ENCODE measurements at regions not wholly inside any gene's neighbourhood (a gene's known extent, or its start where the extent isn't known, plus 50 kb on each side); places are given as distances from the start of the nearest gene placed in this dataset.

DNA sequence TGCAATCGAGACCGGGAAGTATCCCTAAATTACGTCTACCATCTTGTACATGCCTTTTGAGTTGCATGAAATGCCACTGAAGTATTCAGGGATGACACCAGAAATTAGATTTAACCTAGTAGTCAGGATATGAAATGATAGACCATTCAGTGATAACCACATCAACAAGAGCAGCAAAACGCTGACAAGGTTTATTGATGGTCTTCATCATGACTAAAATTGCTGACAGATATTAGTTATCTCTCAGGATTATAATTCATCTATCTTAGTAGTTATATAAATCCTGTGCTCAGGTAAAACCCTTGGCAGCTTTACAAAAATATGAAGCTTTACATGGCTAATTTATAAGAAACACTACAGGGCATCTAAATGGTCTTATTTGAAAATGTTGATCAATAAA, 1104.7 kb downstream of the EFNA5 start:
- no peak for DNase-seq
- Histone ChIP-seq H3K9me3 (peaks cover 0 to 3% (median 0%) of the 10 kb centered on the region in 3 donors), H3K27ac (no peak overlapping the region), H3K4me1 (no peaks in the 10 kb centered on the region), H3K4me3 (no peak overlapping the region), H3K27me3 (no peaks in the 10 kb centered on the region), H3K36me3 (no peaks in the 10 kb centered on the region)
- TF ChIP-seq CTCF (IDR thresholded peaks at IDR 0.05): no peak
- intact Hi-C loops (cut with DNase I; ENCODE audit: low total_unique reads): no loop called here

DNA sequence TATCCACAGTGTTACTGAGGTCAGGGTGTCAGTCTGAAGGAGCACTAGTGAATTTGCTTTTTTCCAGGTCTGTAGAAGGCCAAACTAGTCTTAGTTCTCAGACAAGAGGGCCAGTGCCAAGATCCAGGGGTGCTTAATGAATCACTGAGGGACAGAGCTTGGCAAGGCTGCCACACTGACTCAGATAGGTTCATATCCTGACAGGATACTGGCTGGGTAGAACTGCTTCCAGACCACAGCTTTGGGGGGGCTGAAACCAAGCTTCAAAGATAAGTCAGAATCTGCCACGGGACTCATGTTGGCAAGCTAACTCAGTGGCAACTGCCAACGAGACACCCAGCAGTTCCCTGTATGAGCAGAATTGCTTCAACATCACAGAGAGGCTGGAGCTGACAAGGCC, 1125.4 kb downstream of the EFNA5 start:
- intact Hi-C loops (cut with DNase I; ENCODE audit: low total_unique reads): no loop called here
- no peak for TF ChIP-seq CTCF (IDR thresholded peaks at IDR 0.05)
- Histone ChIP-seq H3K9me3 (peaks cover 0 to 20% (median 14%) of the 10 kb centered on the region in 3 donors), H3K36me3 (no peaks in the 10 kb centered on the region), H3K27ac (no peak overlapping the region), H3K4me3 (no peak overlapping the region), H3K27me3 (no peaks in the 10 kb centered on the region), H3K4me1 (no peaks in the 10 kb centered on the region)
- no peak for DNase-seq

DNA sequence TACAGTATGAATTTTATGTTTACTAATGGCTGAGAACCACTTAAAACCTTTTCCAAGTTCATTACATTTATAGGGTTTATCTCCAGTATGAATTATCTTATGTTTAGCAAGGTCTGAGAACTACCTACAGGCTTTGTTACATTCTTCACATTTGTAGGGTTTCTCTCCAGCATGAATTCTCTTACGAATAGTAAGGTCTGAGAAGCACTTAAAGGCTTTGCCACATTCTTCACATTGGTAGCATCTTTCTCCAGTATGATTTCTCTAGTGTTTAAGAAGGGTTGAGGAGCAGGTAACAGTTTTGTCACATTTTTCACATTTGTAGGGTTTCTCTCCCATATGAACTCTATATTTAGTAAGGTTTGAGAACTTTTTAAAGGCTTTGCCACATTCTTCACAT, 1127.4 kb downstream of the EFNA5 start:
- no peak overlapping the region for H3K4me3 ChIP-seq
- peaks cover 0 to 20% (median 14%) of the 10 kb centered on the region in 3 donors for H3K9me3 ChIP-seq
- intact Hi-C loops (cut with DNase I; ENCODE audit: low total_unique reads): no loop called here
- no peak for TF ChIP-seq CTCF (IDR thresholded peaks at IDR 0.05)
- no peak for DNase-seq
- H3K36me3 ChIP-seq: no peaks in the 10 kb centered on the region
- no peaks in the 10 kb centered on the region for H3K4me1 ChIP-seq
- H3K27ac ChIP-seq: no peak overlapping the region
- no peaks in the 10 kb centered on the region for H3K27me3 ChIP-seq

DNA sequence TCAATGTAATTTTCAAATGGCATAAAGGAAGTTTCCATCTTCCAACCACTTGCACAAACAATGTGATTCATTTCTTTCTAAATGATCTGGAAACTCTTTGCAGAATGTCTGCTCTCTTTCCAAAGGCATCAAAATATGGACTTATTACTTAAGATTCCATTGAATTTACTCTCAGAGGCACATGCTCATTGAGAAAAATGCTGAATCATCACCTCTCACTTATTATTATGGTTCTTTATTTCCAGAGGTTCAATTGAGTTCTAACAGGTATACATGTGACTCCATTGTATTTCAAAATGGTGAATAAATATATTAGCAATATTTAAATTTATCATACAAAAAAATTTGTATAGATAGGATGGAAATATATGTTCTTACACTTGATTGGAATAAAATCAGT, 1140.6 kb downstream of the EFNA5 start:
- DNase-seq: no peak
- H3K36me3 ChIP-seq: no peaks in the 10 kb centered on the region
- intact Hi-C loops (cut with DNase I; ENCODE audit: low total_unique reads): no loop called here
- H3K4me3 ChIP-seq: no peak overlapping the region
- no peaks in the 10 kb centered on the region for H3K4me1 ChIP-seq
- H3K27me3 ChIP-seq: no peaks in the 10 kb centered on the region
- H3K9me3 ChIP-seq: no peaks in the 10 kb centered on the region
- no peak for TF ChIP-seq CTCF (IDR thresholded peaks at IDR 0.05)
- H3K27ac ChIP-seq: no peak overlapping the region

- intact Hi-C loops (cut with DNase I; ENCODE audit: low total_unique reads): no loop called here
- no peaks in the 10 kb centered on the region for H3K4me1 ChIP-seq
- no peaks in the 10 kb centered on the region for H3K36me3 ChIP-seq
Measured at GRCh38 chr5:106525438-106525837, 1145.3 kb downstream of the EFNA5 start.

More at GRCh38 chr5:106525438-106525837, 1145.3 kb downstream of the EFNA5 start:
- Histone ChIP-seq H3K27ac (no peak overlapping the region), H3K27me3 (no peaks in the 10 kb centered on the region), H3K4me3 (no peak overlapping the region), H3K9me3 (no peaks in the 10 kb centered on the region)
- no peak for DNase-seq
- no peak for TF ChIP-seq CTCF (IDR thresholded peaks at IDR 0.05)
